ENCODE measurements at regions not wholly inside any gene's neighbourhood (a gene's known extent, or its start where the extent isn't known, plus 50 kb on each side); places are given as distances from the start of the nearest gene placed in this dataset.

DNA sequence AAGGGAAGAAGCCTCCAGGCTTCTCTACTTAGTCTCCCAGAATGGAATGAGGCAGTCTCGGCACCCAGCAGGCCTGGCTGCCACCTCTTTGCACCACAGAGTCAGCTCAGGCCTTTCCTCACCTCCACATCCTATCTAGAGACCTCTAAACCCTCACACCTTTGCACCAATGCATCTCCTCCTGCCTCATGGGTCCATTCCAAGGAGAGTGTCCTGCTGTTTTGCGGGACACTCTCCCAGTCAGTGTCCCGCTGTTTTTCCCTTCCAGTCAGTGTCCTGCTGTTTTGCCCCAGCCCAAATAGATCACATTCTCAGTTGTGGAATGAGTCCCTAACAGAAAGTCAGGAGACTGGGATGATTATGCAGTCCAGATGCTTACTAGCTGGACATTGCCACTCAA lies 185.6 kb upstream of the CAMK1G start:
- TF ChIP-seq, protein P1, sequence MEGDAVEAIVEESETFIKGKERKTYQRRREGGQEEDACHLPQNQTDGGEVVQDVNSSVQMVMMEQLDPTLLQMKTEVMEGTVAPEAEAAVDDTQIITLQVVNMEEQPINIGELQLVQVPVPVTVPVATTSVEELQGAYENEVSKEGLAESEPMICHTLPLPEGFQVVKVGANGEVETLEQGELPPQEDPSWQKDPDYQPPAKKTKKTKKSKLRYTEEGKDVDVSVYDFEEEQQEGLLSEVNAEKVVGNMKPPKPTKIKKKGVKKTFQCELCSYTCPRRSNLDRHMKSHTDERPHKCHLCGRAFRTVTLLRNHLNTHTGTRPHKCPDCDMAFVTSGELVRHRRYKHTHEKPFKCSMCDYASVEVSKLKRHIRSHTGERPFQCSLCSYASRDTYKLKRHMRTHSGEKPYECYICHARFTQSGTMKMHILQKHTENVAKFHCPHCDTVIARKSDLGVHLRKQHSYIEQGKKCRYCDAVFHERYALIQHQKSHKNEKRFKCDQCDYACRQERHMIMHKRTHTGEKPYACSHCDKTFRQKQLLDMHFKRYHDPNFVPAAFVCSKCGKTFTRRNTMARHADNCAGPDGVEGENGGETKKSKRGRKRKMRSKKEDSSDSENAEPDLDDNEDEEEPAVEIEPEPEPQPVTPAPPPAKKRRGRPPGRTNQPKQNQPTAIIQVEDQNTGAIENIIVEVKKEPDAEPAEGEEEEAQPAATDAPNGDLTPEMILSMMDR (IDR thresholded peaks at IDR 0.05), result no peak
- TF ChIP-seq EP300 (IDR thresholded peaks at IDR 0.05), result no peak
- TF ChIP-seq POLR2AphosphoS5 (IDR thresholded peaks at IDR 0.05), result no peak
- TF ChIP-seq POLR2A (IDR thresholded peaks at IDR 0.05; ENCODE audit: low read depth), result no peak
- intact Hi-C loops (cut with DNase I), result no loop called here
- Histone ChIP-seq H3K27me3 (peaks cover 0 to 7% (median 0%) of the 10 kb centered on the region in 4 donors), H3K9me3 (no peaks in the 10 kb centered on the region), H3K4me3 (no peak overlapping the region), H3K4me1 (peaks cover 0 to 5% (median 0%) of the 10 kb centered on the region in 4 donors), H3K36me3 (no peaks in the 10 kb centered on the region), H3K27ac (replicated peaks in 1 of 4) (no peak overlapping the region)
- WGBS, result 93% methylated on average over 3 of the region's 3 CpGs
- DNase-seq (ENCODE audit: extremely low spot score), result no peak

DNA sequence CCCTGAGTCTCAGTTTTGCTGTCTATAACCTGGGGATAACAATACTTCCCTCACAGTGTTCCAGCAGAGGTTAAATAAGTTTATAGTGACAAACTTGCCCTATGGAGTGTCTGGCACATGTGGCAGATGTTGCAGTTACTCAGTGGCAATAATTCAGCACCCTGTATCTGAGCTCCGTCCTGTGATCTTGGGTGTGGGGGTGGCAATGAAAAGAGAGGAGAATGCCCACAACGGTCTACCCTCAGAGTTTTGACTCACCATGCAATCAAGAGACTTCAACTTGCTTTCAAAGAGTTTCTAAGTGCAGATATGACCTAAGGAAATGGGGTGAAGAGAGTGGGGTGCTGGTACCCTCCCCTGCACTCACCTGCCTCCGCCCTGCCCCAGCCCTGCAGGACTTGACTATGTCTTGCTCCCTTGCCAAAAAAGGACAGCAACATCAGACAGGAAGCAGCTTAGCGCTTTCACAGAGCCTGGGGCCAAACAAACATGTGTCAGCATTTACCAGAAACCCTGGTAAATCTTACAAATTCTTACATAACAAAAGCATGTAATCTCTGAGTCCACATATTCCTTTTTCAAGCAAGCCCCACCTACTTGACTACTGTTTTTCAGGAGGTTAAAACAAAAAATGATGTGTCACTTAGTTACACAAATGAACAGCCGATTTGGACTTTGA lies 185.1 kb upstream of the CAMK1G start:
- Histone ChIP-seq H3K4me3 (no peak overlapping the region), H3K9me3 (no peaks in the 10 kb centered on the region), H3K4me1 (peaks cover 0 to 5% (median 0%) of the 10 kb centered on the region in 4 donors), H3K36me3 (no peaks in the 10 kb centered on the region), H3K27me3 (peaks cover 0 to 7% (median 0%) of the 10 kb centered on the region in 4 donors), H3K27ac (replicated peaks in 1 of 4) (no peak overlapping the region)
- WGBS, result 71% methylated on average over 5 of the region's 5 CpGs
- intact Hi-C loops (cut with DNase I), result no loop called here
- no peak for DNase-seq (ENCODE audit: extremely low spot score)
- TF ChIP-seq, protein P1 (IDR thresholded peaks at IDR 0.05), result no peak
- TF ChIP-seq POLR2A (IDR thresholded peaks at IDR 0.05; ENCODE audit: low read depth), result no peak
- no peak for TF ChIP-seq POLR2AphosphoS5 (IDR thresholded peaks at IDR 0.05)
- no peak for TF ChIP-seq EP300 (IDR thresholded peaks at IDR 0.05)

DNA sequence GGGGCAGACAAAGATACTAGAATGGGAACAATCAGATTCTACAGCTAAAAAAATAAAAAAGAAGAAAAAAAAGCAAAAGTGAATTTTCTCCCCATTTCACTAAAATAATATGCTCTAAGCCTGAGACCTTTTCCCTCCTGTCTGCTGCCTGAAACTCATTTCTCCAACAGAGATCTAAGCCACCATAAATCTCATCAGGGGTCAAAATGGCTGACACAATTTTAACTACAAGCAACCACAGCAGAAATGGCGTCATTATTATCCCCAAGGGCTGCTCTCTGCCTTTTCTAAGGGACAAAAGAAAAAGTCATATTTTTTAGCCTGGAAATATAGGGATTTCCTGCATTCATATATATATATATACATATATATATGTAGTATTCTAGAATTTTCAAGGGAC lies 183.7 kb upstream of the CAMK1G start:
- peaks cover 0 to 13% (median 0%) of the 10 kb centered on the region in 4 donors for H3K27me3 ChIP-seq
- no peaks in the 10 kb centered on the region for H3K9me3 ChIP-seq
- peaks cover 0 to 5% (median 0%) of the 10 kb centered on the region in 4 donors for H3K4me1 ChIP-seq
- DNase-seq (ENCODE audit: extremely low spot score), result no peak
- no peak overlapping the region for H3K27ac ChIP-seq (replicated peaks in 1 of 4)
- TF ChIP-seq POLR2AphosphoS5 (IDR thresholded peaks at IDR 0.05), result no peak
- no peak for TF ChIP-seq POLR2A (IDR thresholded peaks at IDR 0.05; ENCODE audit: low read depth)
- TF ChIP-seq EP300 (IDR thresholded peaks at IDR 0.05), result no peak
- TF ChIP-seq, protein P1 (IDR thresholded peaks at IDR 0.05), result no peak
- WGBS, result 83% methylated on average over 1 of the region's 1 CpG
- H3K36me3 ChIP-seq, result no peaks in the 10 kb centered on the region
- intact Hi-C loops (cut with DNase I), result no loop called here
- H3K4me3 ChIP-seq, result no peak overlapping the region

- no peak for DNase-seq (ENCODE audit: extremely low spot score)
- Histone ChIP-seq H3K9me3 (no peaks in the 10 kb centered on the region), H3K27me3 (peaks cover 0 to 13% (median 0%) of the 10 kb centered on the region in 4 donors), H3K27ac (replicated peaks in 1 of 4) (no peak overlapping the region), H3K4me1 (peaks cover 0 to 5% (median 0%) of the 10 kb centered on the region in 4 donors), H3K36me3 (no peaks in the 10 kb centered on the region), H3K4me3 (no peak overlapping the region)
- intact Hi-C loops (cut with DNase I), result no loop called here
- TF ChIP-seq, protein P1 (IDR thresholded peaks at IDR 0.05), result no peak
- no peak for TF ChIP-seq POLR2A (IDR thresholded peaks at IDR 0.05; ENCODE audit: low read depth)
- no peak for TF ChIP-seq POLR2AphosphoS5 (IDR thresholded peaks at IDR 0.05)
- 87% methylated on average over 7 of the region's 7 CpGs for WGBS
Measured at GRCh38 chr1:209400351-209401220, 182.9 kb upstream of the CAMK1G start.
